ENCODE measurements at regions not wholly inside any gene's neighbourhood (a gene's known extent, or its start where the extent isn't known, plus 50 kb on each side); places are given as distances from the start of the nearest gene placed in this dataset.

- no peaks in the 10 kb centered on the region for H3K27me3 ChIP-seq (ENCODE audit: insufficient read depth, low read length)
- no peak overlapping the region for H2AFZ ChIP-seq (ENCODE audit: low read depth, low read length)
- no peaks in the 10 kb centered on the region for H3K9me3 ChIP-seq (ENCODE audit: low read length)
- peaks cover 4% of the 10 kb centered on the region for H3K4me1 ChIP-seq (ENCODE audit: insufficient read depth, low read length)
- H3K4me3 ChIP-seq (ENCODE audit: low read length) = no peak overlapping the region
- no peaks in the 10 kb centered on the region for H3K36me3 ChIP-seq (ENCODE audit: insufficient read depth, low read length)
These were observed 439.4 kb upstream of the CWC22 start for GRCh38 chr2:180446492-180446891.

- H3K4me3 ChIP-seq (ENCODE audit: low read length) = no peak overlapping the region
- no peaks in the 10 kb centered on the region for H3K9me3 ChIP-seq (ENCODE audit: low read length)
- no peaks in the 10 kb centered on the region for H3K27me3 ChIP-seq (ENCODE audit: insufficient read depth, low read length)
- no peaks in the 10 kb centered on the region for H3K4me1 ChIP-seq (ENCODE audit: insufficient read depth, low read length)
- no peaks in the 10 kb centered on the region for H3K36me3 ChIP-seq (ENCODE audit: insufficient read depth, low read length)
- no peak overlapping the region for H2AFZ ChIP-seq (ENCODE audit: low read depth, low read length)
These were observed 436.8 kb upstream of the CWC22 start for GRCh38 chr2:180443888-180444287.

GRCh38 chr2:180442860-180443644 is 436.0 kb upstream of the CWC22 start:
- H3K4me1 ChIP-seq (ENCODE audit: insufficient read depth, low read length) = no peaks in the 10 kb centered on the region
- H3K36me3 ChIP-seq (ENCODE audit: insufficient read depth, low read length) = no peaks in the 10 kb centered on the region
- no peaks in the 10 kb centered on the region for H3K9me3 ChIP-seq (ENCODE audit: low read length)
- no peak overlapping the region for H3K4me3 ChIP-seq (ENCODE audit: low read length)
- H2AFZ ChIP-seq (ENCODE audit: low read depth, low read length) = no peak overlapping the region
- H3K27me3 ChIP-seq (ENCODE audit: insufficient read depth, low read length) = no peaks in the 10 kb centered on the region

- Histone ChIP-seq H3K9me3 (ENCODE audit: low read length) (no peaks in the 10 kb centered on the region), H3K36me3 (ENCODE audit: insufficient read depth, low read length) (no peaks in the 10 kb centered on the region), H3K27me3 (ENCODE audit: insufficient read depth, low read length) (no peaks in the 10 kb centered on the region), H2AFZ (ENCODE audit: low read depth, low read length) (no peak overlapping the region), H3K4me1 (ENCODE audit: insufficient read depth, low read length) (no peaks in the 10 kb centered on the region), H3K4me3 (ENCODE audit: low read length) (no peak overlapping the region)
These were observed 412.1 kb upstream of the CWC22 start for GRCh38 chr2:180419212-180419611.

GRCh38 chr2:180416627-180417026 is 409.5 kb upstream of the CWC22 start:
- Histone ChIP-seq H2AFZ (ENCODE audit: low read depth, low read length) (no peak overlapping the region), H3K4me3 (ENCODE audit: low read length) (no peak overlapping the region), H3K4me1 (ENCODE audit: insufficient read depth, low read length) (peaks cover 4% of the 10 kb centered on the region), H3K36me3 (ENCODE audit: insufficient read depth, low read length) (no peaks in the 10 kb centered on the region), H3K27me3 (ENCODE audit: insufficient read depth, low read length) (no peaks in the 10 kb centered on the region), H3K9me3 (ENCODE audit: low read length) (no peaks in the 10 kb centered on the region)

- Histone ChIP-seq H2AFZ (ENCODE audit: low read depth, low read length) (no peak overlapping the region), H3K4me3 (ENCODE audit: low read length) (no peak overlapping the region), H3K27me3 (ENCODE audit: insufficient read depth, low read length) (no peaks in the 10 kb centered on the region), H3K36me3 (ENCODE audit: insufficient read depth, low read length) (no peaks in the 10 kb centered on the region), H3K9me3 (ENCODE audit: low read length) (no peaks in the 10 kb centered on the region), H3K4me1 (ENCODE audit: insufficient read depth, low read length) (peaks cover 7% of the 10 kb centered on the region)
These were observed 406.2 kb upstream of the CWC22 start for GRCh38 chr2:180413336-180413735.

- Histone ChIP-seq H3K4me1 (ENCODE audit: insufficient read depth, low read length) (peaks cover 7% of the 10 kb centered on the region), H3K36me3 (ENCODE audit: insufficient read depth, low read length) (no peaks in the 10 kb centered on the region), H2AFZ (ENCODE audit: low read depth, low read length) (no peak overlapping the region), H3K9me3 (ENCODE audit: low read length) (no peaks in the 10 kb centered on the region), H3K4me3 (ENCODE audit: low read length) (no peak overlapping the region), H3K27me3 (ENCODE audit: insufficient read depth, low read length) (no peaks in the 10 kb centered on the region)
These were observed 405.1 kb upstream of the CWC22 start for GRCh38 chr2:180412219-180412618.

GRCh38 chr2:180411661-180412060 is 404.6 kb upstream of the CWC22 start:
- H3K9me3 ChIP-seq (ENCODE audit: low read length) = no peaks in the 10 kb centered on the region
- no peak overlapping the region for H3K4me3 ChIP-seq (ENCODE audit: low read length)
- H3K4me1 ChIP-seq (ENCODE audit: insufficient read depth, low read length) = peaks cover 7% of the 10 kb centered on the region
- no peak overlapping the region for H2AFZ ChIP-seq (ENCODE audit: low read depth, low read length)
- H3K36me3 ChIP-seq (ENCODE audit: insufficient read depth, low read length) = no peaks in the 10 kb centered on the region
- H3K27me3 ChIP-seq (ENCODE audit: insufficient read depth, low read length) = no peaks in the 10 kb centered on the region

GRCh38 chr2:180406687-180407086 is 399.6 kb upstream of the CWC22 start:
- Histone ChIP-seq H2AFZ (ENCODE audit: low read depth, low read length) (no peak overlapping the region), H3K27me3 (ENCODE audit: insufficient read depth, low read length) (no peaks in the 10 kb centered on the region), H3K4me1 (ENCODE audit: insufficient read depth, low read length) (peaks cover 4% of the 10 kb centered on the region)

GRCh38 chr2:180405520-180405919 is 398.4 kb upstream of the CWC22 start:
- H3K4me1 ChIP-seq (ENCODE audit: insufficient read depth, low read length) = no peaks in the 10 kb centered on the region
- no peak overlapping the region for H2AFZ ChIP-seq (ENCODE audit: low read depth, low read length)
- H3K36me3 ChIP-seq (ENCODE audit: insufficient read depth, low read length) = no peaks in the 10 kb centered on the region
- H3K9me3 ChIP-seq (ENCODE audit: low read length) = peaks cover 3% of the 10 kb centered on the region
- no peak overlapping the region for H3K4me3 ChIP-seq (ENCODE audit: low read length)
- no peaks in the 10 kb centered on the region for H3K27me3 ChIP-seq (ENCODE audit: insufficient read depth, low read length)

More at GRCh38 chr2:180406687-180407086, 399.6 kb upstream of the CWC22 start:
- Histone ChIP-seq H3K9me3 (ENCODE audit: low read length) (peaks cover 3% of the 10 kb centered on the region), H3K36me3 (ENCODE audit: insufficient read depth, low read length) (no peaks in the 10 kb centered on the region), H3K4me3 (ENCODE audit: low read length) (no peak overlapping the region)

- no peaks in the 10 kb centered on the region for H3K4me1 ChIP-seq (ENCODE audit: insufficient read depth, low read length)
- no peaks in the 10 kb centered on the region for H3K36me3 ChIP-seq (ENCODE audit: insufficient read depth, low read length)
- H3K27me3 ChIP-seq (ENCODE audit: insufficient read depth, low read length) = no peaks in the 10 kb centered on the region
- H3K9me3 ChIP-seq (ENCODE audit: low read length) = no peaks in the 10 kb centered on the region
- no peak overlapping the region for H2AFZ ChIP-seq (ENCODE audit: low read depth, low read length)
- H3K4me3 ChIP-seq (ENCODE audit: low read length) = no peak overlapping the region
These were observed 387.2 kb upstream of the CWC22 start for GRCh38 chr2:180394305-180394704.

GRCh38 chr2:180385601-180386201 is 378.6 kb upstream of the CWC22 start:
- Histone ChIP-seq H3K9me3 (ENCODE audit: low read length) (peaks cover 2% of the 10 kb centered on the region), H3K36me3 (ENCODE audit: insufficient read depth, low read length) (no peaks in the 10 kb centered on the region), H3K4me3 (ENCODE audit: low read length) (no peak overlapping the region), H2AFZ (ENCODE audit: low read depth, low read length) (no peak overlapping the region), H3K4me1 (ENCODE audit: insufficient read depth, low read length) (no peaks in the 10 kb centered on the region), H3K27me3 (ENCODE audit: insufficient read depth, low read length) (no peaks in the 10 kb centered on the region)

- H3K36me3 ChIP-seq (ENCODE audit: insufficient read depth, low read length) = no peaks in the 10 kb centered on the region
- H3K4me3 ChIP-seq (ENCODE audit: low read length) = no peak overlapping the region
- no peaks in the 10 kb centered on the region for H3K4me1 ChIP-seq (ENCODE audit: insufficient read depth, low read length)
- H3K9me3 ChIP-seq (ENCODE audit: low read length) = no peaks in the 10 kb centered on the region
- H2AFZ ChIP-seq (ENCODE audit: low read depth, low read length) = no peak overlapping the region
- H3K27me3 ChIP-seq (ENCODE audit: insufficient read depth, low read length) = no peaks in the 10 kb centered on the region
These were observed 369.0 kb upstream of the CWC22 start for GRCh38 chr2:180376066-180376465.

Measured in neuron (in vitro differentiated cells).